Spleen (tissue), 7 donors: ENCODE measurements at regions not wholly inside any gene's neighbourhood (a gene's known extent, or its start where the extent isn't known, plus 50 kb on each side); places are given as distances from the start of the nearest gene placed in this dataset.

Experiments
- microRNA-seq, 3 donors: library from miRNA; unstranded; fragments of <30 nt; microRNA quantifications; one replicate each; pipeline versions ENCODE4 to v1.1.0, GENCODE V29; 2019 to 2020
- small RNA-seq, 4 donors: library from RNA; depleted of rRNA; stranded (forward); fragments of <200 nt; gene quantifications; one replicate each; pipeline ENCODE3, GENCODE V24; 2016
- donor health status: DM: no; HTN: no; CAD: no; lungs with moderate emphysema.
- donor health status: DM: no; HTN: no; CAD: no.
- donor health status: DM: yes; HTN: yes; CAD: no.

Small RNA genes in the stretch of these regions (microRNA-seq; reads per million reads assigned to microRNA genes)
- 0.36 to 2.5 (median 1.7) reads per million in 3 donors for gene MIR6087

Small RNA genes in the stretch of these regions (small RNA-seq; reads per million reads assigned to genes)
- gene MIR6087: 0 to 107 (median 2.0) reads per million in 4 donors
- 0 reads per million in 4 donors for gene RNU6-309P
